Suprapubic skin (tissue), 3 donors: ENCODE measurements at regions not wholly inside any gene's neighbourhood (a gene's known extent, or its start where the extent isn't known, plus 50 kb on each side); places are given as distances from the start of the nearest gene placed in this dataset.

Experiments
- CTCF ChIP-seq, 2 donors: fragments of 200-600 bp in 1 of 2; fragments of 450-650 bp in 1 of 2; sonication (generic) in 1 of 2; IDR thresholded peaks; one replicate each; pipeline ENCODE4 v1.5.1; 2016 to 2019; ENCODE audit warnings: antibody characterized with exemption in 2 of 2, mild to moderate bottlenecking in 1 of 2, moderate library complexity in 1 of 2
- POLR2A ChIP-seq, 2 donors: fragments of 450-650 bp; IDR thresholded peaks; one replicate each; pipeline ENCODE4 v1.6.1; 2017; ENCODE audit warnings: antibody characterized with exemption in 2 of 2, mild to moderate bottlenecking in 2 of 2, moderate library complexity in 2 of 2

- TF ChIP-seq POLR2A (IDR thresholded peaks at IDR 0.05) (no peak), CTCF (IDR thresholded peaks at IDR 0.05) (no peak)
Observed at GRCh38 chr20:61073376-61073775, 178.7 kb upstream of the CDH4 start.
